ENCODE measurements at regions not wholly inside any gene's neighbourhood (a gene's known extent, or its start where the extent isn't known, plus 50 kb on each side); places are given as distances from the start of the nearest gene placed in this dataset.

DNA sequence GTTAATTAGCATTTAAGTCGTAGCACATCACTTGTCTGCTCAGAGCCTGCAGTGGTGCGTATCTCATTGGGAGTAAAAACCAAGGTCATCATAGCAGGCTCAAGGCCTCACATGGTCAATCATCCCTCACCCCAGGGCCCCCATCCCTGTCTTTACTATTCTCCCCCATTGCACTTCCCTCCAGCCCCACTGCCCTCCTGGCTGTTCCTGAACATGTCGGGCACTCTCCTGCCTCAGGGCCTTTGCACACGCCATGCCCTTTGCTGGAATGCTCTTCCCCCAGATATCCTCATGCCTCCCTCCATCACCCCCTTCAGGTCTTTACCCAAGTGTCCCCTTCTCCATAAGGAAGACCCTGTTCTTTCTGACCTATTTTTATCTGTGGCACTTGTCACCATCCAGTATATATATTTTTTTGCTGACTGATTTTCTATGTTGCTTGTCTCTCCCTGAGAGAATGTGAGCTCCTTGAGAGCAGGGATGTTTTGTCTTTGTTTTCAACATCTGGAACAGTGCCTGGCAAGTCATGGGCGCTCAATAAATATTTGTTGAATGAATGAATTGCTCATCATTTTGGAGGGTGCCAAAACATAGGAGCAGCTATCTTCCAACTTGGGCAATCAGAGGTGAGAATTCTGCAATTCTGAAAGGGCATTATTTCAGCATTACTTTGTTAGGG, 74.1 kb upstream of the POU3F1 start:
- DNase-seq (ENCODE audit: low read depth, low spot score) (no peak), FAIRE-seq (no peak)
- Histone ChIP-seq H3K9ac (replicated peaks; ENCODE audit: extremely low read depth, insufficient read depth, low read length) (no peak overlapping the region), H3K9me1 (replicated peaks; ENCODE audit: control insufficient read depth, extremely low read depth, insufficient read depth, low read length) (no peaks in the 10 kb centered on the region), H3K79me2 (ENCODE audit: control insufficient read depth, insufficient read depth, low read length) (no peaks in the 10 kb centered on the region), H3K4me2 (ENCODE audit: insufficient read depth, low read length) (no peak overlapping the region), H4K20me1 (replicated peaks; ENCODE audit: control insufficient read depth, extremely low read depth, insufficient read depth, low read length) (no peaks in the 10 kb centered on the region), H3K9me3 (replicated peaks; ENCODE audit: control insufficient read depth, insufficient read depth, low read length) (no peaks in the 10 kb centered on the region), H3K4me1 (ENCODE audit: control insufficient read depth, extremely low read depth, insufficient read depth, low read length) (no peaks in the 10 kb centered on the region), H3K27me3 (ENCODE audit: control insufficient read depth in 2 of 2, insufficient read depth in 2 of 2, low read length in 2 of 2) (no peaks in the 10 kb centered on the region), H3K27ac (ENCODE audit: insufficient read depth, low read depth, low read length) (no peak overlapping the region), H3K4me3 (replicated peaks in 1 of 3; ENCODE audit: insufficient read depth in 1 of 3, low read depth in 1 of 3, low read length in 3 of 3) (no peak overlapping the region), H2AFZ (ENCODE audit: low read depth, low read length) (no peak overlapping the region), H3K36me3 (ENCODE audit: control insufficient read depth in 2 of 2, extremely low read depth in 1 of 2, insufficient read depth in 2 of 2, low read length in 2 of 2) (no peaks in the 10 kb centered on the region)
- CTCF ChIA-PET: no interaction called here
- TF ChIP-seq MYC (IDR thresholded peaks at IDR 0.05; ENCODE audit: low read depth, low read length): no peak
- TF ChIP-seq EZH2 (IDR thresholded peaks at IDR 0.05; ENCODE audit: borderline replicate concordance, low read depth, low read length, severe bottlenecking): no peak
- TF ChIP-seq CTCF (IDR thresholded peaks at IDR 0.05; ENCODE audit: extremely low read depth in 1 of 2, insufficient read depth in 1 of 2, low read depth in 1 of 2, low read length in 2 of 2): no peak
- no peak for TF ChIP-seq MAX (IDR thresholded peaks at IDR 0.05; ENCODE audit: insufficient read depth, insufficient read length)
- no peak for TF ChIP-seq FOS (IDR thresholded peaks at IDR 0.05; ENCODE audit: borderline replicate concordance, insufficient read depth, low read length)
- TF ChIP-seq POLR2AphosphoS5 (IDR thresholded peaks at IDR 0.05; ENCODE audit: insufficient read depth, low read depth, low read length): no peak
- no peak for TF ChIP-seq GATA2 (IDR thresholded peaks at IDR 0.05; ENCODE audit: insufficient read depth, insufficient read length, low read depth, low read length)
- TF ChIP-seq POLR2A (IDR thresholded peaks at IDR 0.05; ENCODE audit: low read depth, low read length): no peak
- no peak for TF ChIP-seq JUN (IDR thresholded peaks at IDR 0.05; ENCODE audit: borderline replicate concordance, insufficient read depth, insufficient read length, low read depth)
- dilution Hi-C loops (cut with MboI; ENCODE audit: extremely low pct_ligation_motif_present, low sequenced_read_pairs): no loop called here
- POLR2A ChIA-PET: no interaction called here
- BruUV-seq (replicated peaks): no TSS peak
- intact Hi-C loops (cut with micrococcal nuclease): no loop called here
